HG02885 (cell line): ENCODE measurements at regions not wholly inside any gene's neighbourhood (a gene's known extent, or its start where the extent isn't known, plus 50 kb on each side); places are given as distances from the start of the nearest gene placed in this dataset.
A peak's percentile ranks its signal among the peaks of the same experiment; 100 is the strongest.

Experiments
- ATAC-seq: cut with Tn5 transposase; IDR thresholded peaks from one replicate; pipeline ENCODE4 v1.9.1; 2021; ENCODE audit warnings: mild to moderate bottlenecking; ENCODE audit not compliant: unreplicated experiment, poor library complexity

DNA sequence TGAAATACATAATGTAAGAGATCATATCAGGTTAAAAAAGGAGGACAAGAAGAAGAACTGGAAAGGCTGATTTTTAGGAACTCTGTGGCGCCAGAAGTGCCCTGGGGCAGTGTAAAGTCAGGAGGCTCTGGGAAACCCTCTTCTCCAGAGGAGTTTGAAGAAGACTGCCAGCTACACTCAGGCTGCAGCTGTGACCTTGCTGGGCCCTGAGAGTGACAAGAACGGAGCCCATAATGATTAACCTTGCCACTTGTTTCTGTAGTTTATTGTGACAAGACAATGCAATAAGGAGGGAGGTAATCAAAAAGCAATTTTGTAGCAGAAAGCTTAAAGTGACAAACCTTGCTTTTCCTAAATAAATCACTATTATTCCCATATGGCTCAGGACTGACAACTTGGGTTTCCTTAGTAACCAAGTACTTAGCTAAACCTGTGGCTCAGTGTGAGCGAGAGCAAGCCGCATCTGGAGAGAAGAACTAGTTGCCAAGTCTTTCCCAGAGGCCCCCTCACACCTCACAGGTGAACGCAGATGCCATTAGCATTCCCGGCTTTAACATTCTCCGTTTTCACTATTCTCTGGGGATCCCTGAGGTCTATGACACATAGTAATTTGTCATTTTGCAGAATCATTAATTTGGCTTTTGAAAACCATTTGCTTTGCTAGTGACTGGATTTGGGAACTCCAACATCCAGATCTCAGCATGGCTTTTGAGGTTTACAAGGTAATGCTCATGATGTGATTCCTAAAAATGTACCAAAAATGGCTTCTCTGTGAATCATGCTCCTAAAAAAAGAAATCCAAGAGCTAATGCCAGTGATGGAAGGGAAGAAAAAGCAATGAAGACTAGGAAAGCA, 115.9 kb downstream of the OMA1 start:
- ATAC-seq: no peak

DNA sequence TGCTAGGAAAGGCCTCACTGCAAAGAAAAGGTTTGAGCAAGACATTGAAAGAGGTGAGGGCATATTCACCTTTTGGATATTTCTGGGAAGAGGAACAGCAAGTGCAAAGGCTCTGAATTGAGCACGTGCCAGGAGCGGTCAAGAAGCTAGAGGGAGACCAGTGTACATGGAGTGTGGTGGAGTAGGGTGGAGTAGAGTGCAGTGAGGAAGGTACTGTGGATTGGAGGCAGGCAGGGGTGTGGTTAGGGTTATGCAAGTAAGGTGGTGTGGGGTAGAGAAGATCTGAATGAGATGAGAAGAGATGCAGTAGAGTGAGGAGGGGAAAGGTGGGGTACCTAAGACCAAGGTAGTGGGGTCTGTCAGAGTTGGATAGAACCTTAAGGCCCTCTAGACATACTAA, 119.6 kb downstream of the OMA1 start:
- no peak for ATAC-seq

DNA sequence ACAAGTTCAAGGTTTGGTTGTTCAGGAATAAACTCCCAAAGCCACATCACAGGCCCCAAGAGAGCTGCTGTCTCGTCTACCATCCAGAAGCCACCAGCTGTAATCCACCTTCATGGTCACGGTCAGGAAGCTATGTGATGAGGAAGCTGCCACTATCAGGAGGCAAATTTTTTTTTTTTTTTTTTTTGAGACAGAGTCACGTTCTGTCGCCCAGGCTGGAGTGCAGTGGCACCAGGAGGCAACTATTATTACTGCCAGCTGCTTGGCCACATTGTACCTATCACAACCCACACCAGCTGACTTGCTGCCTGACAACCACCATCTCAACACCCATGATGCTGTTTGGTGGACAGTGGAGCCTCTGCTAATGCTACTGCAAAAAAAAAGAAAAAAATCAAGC, 124.1 kb downstream of the OMA1 start:
- ATAC-seq: no peak

DNA sequence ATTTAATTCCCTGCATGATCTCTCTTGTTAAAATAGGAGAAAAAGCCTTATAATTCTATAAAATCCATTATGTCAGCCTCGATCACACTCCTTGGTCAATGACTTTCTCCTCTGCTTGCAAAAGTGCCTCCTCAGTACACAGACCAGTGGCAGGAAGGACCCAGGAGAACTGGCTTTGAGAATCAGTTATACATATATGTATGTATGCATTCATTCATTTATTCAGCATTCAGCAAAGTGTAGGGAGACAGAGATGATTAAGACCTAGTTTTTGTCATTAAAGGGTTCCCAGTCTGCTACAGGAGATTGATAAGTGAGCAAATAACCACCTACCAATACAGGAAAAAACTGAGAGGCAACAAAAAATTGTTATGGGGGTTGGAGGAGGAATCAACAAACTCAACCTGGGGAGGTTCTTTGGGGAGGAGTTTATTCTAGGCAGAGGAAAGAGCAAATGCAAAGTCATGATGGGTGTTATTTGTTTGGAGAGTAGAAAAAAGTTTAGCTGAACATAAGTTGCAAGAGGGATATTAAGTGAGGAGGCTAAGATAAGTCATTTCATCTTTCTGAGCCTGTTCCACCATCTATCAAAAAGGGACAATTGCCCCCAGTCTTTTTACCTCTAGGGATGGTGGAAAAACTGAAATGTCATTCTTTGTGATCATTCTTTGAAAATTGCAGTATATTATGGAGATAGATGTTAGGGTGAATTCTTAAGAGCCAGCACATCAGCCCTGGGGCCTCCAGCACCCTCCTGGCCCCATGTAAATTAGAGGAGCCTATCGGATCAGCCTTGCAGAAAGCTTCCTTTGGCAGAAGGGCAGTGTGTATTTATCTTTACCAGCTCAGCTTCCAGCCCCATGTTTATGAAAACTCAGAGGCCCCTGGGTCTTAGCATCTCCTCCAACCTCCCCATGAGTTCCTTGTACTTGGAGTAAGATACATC, 128.0 kb downstream of the OMA1 start:
- no peak for ATAC-seq

DNA sequence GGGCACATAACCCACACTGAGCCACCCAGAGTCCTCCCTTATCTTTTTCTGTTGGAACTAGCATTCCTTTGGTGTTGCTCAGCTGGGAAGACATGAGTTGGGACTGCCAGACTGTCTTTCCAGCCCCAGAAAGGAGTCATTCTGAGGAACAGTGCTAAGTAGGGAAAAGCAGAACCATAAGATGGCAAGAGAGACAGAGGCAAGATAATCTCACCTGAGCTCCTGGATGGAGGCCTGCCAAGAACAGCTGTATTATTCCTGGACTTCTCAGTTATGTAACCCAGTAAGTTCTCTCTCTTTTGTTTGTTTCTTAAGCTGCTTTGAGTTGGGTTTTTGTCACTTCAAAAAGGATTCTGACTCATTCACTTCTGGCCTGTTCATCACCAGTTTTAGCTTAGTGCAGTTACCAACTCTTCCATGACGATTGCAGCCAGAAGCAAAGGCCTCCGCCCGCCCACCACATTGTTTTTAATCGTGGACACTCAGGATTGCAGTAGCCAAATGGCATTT, 134.4 kb downstream of the OMA1 start:
- ATAC-seq: no peak

DNA sequence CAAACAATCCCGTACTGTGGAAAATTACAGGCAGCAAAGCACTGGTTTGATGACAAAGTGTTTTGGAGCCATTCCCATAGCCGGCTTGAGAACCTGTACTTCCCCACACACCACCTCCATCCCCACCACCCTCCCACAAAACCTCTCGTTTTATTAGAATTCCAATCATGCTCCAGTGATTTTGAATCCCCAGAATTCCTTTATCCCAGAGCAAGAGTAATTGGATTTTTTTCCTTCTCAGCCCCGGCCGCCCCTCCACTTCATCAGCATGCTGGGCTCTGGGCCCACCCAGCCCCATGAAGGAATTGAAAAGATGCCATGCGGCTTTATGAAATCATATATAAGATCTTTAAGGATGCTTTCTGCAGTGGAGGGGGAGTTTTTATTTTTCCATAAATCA, 136.6 kb downstream of the OMA1 start:
- ATAC-seq: no peak

DNA sequence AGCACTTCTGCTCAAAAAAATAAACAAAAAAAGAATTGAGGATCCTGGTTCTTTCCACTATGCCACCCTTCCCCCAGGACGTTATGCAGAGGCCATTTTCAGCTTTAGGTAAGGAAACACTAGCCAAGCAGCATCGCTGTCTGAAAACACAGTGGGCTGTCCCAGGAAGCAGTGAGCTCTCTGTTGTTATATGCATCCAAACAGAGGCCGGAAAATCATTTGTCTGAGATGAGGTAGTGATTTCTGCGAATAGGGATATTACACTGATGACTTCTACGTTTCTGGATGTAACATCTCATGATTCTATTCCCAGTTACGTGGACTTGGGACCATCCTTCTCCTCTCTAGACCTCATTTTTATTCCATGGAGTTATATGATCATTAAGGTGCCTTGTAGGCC, 137.2 kb downstream of the OMA1 start:
- ATAC-seq: no peak

DNA sequence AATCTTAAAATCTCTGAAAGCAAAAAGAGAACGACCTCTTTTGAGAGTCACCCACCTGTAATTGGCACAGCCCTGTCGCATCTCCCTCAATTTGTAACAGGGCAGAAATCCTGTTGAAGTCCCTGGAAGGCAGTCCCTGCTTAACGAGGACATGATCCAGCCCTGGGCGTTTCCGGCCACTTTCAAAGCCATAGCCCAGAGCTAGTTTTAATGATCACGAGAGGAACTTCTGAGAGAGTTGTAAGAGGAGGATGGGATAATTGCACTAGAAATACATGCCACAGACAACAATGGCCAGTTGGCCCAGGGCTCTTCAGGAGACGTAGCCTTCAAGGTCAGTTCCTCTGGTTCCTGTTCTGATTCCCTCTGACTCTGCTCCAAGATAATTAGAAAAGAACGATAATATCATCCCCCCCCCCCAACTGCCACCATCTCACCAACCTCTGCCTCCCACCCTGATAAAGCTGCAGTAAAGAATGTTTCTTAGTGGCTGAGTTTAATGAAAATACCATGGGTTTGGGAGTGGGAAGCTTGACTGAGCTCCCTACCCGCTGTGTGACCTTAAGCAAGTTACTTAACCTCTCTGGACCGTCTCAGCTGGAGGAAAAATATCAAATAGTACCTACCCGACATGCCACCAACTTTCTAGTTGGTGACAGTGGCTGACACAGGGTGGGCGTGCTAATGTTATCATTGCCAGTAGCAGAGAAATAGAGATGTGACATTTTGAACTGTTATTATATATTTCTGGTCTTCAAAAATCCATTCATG, 140.0 kb downstream of the OMA1 start:
- ATAC-seq: no peak

DNA sequence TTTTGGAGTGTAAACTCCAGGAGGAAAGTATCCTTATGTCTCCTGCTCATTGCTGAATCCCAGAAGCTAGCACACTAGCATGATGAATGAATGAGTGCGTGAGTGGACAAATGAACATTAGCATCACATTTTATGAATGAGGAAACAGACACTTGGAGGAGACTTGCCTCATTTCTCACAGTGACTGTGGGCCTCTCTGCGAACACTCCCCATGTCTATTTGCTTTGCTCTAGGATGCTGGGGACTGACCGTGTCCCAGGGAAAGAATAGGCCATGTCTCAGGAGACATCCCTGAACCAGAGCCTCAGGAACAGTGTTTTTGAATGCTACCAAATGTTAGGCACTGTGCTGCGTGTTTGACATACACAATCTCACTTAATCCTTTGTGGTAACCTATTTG, 140.9 kb downstream of the OMA1 start:
- ATAC-seq: no peak

DNA sequence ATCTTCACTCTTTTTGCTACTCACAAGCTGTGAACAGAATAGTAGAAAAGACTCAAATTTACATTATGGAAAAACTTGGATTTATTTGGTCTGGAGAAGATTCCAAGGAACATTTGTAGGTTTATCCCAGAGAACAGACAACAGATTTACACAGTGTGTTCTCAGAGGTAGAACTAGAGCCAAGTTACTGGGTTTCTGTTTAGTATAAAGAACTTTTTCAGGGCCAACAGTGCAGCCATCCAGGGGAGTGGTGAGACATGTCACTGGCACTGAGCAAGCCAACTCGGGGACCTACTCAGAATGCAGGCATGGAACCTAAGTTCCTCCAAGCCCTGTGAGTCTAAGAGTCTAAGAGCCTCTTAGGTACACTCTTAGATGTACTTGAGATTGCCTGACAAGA, 142.6 kb downstream of the OMA1 start:
- no peak for ATAC-seq

DNA sequence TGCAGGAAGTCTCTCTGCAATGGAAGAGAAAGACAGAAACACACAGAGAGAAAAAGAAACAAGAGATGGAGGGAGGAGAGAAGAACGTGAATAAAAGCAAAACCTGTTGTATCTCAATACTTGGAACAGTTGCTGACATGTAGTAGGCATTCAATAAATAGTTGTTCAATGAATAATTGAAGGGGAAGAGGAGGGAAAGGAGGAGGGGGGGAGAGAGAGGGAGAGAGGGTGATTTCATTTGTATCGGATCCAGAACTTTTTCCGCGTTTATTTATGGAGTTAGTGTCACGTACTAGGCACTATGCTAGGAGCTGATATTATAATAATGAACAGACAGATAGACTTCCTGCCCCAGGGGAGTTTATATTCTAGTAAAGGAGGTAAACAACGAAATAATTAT, 144.1 kb downstream of the OMA1 start:
- ATAC-seq: no peak

DNA sequence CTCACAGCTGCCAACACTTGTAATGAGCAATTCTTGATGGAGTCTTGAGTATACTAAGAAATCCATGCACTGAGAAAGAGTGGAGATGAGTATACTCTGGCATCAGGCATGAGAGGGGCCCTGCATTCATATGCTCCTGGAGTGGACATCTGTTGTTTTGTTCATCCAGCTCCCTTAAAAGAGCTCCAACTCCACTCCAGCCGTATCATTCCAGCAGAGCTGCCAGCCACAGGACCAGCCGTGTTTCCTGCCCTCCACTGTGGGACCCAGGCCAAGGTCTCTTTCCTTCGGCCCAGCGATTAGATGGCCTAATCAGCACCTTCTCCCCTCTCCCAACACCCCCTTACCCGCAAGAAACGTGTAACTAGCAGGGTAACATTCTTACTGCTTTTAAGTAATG, 144.5 kb downstream of the OMA1 start:
- ATAC-seq: no peak

DNA sequence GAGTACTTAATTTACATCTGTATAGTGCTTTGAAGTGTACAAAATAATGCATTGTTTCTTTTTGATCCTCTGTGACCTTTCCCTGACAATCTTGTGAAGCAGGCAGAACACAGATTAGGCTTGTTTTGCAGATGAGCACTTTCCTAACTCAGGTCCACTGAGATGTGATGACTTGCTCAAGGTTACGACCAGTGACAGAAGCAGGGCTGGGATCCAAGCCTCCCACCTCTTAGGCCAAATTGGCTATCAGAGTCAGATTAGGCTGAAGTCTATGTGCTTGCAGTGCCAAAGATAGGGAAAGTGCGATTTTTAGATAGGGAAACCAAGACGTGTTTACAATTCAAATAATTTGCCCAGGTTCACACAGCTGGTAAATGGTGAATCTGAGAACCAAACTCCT, 147.3 kb downstream of the OMA1 start:
- no peak for ATAC-seq

DNA sequence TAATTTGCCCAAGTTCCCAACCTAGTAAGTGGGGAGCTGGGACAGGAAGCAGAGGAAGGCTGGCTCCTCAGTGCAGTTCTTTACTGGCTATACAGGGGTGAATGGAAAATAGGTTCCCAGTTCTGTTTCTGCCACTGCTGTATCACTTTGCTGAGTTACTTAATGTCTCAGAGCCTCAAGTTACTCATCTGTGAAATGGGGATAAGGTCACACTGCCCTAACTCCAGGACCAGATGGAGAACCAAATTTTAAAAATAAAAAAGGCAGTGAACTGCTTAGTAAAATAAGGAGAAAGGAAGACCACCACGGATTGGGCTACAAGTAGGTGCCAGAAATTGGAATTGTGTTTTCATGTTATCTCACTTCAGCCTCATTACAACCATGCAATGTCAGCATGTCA, 147.8 kb downstream of the OMA1 start:
- ATAC-seq: no peak

DNA sequence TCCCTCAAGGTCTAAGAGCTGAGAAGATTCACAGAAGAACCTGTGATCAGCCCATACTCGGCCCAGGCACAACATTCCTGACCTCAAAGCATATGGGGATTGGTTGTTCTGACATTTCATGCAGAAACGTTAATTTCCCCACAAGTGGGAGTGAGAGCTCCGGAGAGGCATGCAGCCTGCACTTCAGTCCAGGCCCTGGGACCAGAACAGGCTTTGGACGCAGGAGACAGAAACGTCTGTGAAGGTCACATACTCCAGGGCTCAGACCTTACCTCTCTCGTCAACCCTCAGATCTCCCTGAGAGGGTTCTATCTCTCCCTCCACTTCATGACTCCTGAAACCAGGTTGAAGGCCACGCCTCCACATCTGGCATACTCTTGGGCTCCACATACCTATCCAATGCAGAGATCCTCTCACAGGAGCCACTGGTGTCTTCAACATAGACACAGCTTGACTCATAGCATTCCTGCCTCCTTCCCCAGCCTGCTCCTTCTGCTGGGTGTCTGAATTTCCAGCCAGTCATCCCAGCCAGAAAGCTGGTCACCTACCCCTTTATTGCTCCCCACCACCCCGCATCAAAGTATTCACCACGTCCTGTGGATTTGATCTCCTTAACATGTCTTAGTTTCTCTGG, 149.2 kb downstream of the OMA1 start:
- ATAC-seq: no peak

DNA sequence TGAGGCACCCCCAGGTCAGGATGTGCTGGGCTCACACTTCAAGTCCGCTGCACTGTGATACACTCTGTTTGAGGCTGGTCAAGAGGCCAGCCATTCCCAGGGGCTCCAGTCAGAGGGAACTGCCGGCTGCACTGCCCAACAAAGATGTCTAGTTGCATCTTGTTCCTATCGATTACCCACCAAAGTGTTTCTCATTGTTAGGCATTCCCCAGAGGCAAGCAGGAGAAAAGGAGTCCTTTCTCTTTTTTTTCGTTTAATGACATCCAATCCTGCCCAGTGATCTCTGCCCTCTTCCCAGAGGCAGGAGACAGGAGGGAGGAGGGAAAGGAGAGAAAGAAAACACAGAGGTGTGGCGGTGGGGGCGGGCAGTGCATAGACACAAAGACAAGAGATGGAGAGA, 150.4 kb downstream of the OMA1 start:
- no peak for ATAC-seq

DNA sequence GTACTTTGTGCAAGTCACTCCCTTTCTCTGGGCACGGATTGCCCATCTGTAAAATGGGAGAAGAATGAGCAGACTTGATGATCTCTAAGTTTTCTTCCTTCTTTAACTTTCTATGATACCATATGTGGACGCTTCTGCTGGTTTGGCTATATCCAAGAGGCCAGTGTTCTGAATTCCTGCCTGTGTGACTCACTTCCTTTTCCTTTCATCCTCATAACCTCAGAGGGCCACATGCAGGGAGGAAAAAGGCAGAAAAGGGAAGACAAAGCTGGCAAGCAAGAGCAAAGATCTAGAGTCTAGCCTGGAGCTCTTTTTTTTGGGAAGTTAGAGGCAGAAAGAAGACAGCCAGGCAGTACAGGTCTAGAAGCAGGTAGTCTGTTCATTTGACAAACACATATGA, 151.2 kb downstream of the OMA1 start:
- ATAC-seq: no peak

DNA sequence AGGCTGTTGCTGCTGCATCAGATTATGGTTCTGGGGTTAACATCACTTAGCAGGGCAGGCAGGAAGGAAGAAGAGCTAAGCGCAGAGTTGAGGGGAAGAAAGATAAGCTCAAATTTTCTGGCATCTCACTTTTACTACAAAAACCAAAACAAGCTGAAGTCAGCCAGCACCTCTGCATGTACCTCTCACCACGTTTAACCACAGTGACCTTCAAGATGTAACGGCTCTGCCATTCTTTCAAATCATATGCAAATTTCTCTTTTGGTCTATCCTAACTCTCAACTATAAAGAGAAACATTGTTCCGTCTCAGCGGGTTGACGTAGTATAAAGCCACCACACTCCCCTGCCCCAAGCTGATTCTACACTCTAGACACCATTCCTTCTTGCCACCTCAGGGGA, 154.4 kb downstream of the OMA1 start:
- peak; percentile 80 for ATAC-seq

DNA sequence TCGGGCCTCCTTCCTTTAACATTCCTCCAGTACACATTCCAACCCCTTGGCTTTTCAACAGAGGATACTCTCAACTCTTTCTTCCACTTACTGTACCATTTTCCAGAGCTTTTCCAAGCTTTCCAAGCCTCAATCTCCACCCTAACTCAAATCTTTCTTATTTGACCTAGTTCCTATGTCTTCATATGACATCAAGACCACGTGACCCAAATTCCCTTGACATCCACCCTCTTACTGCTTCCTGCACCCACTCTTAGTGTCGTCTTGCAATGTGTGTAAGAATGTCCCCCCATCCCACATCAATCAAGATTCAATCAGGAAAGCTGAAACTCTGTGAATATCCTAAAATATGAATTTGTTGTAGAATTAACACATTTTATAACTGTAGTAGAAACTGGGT, 155.0 kb downstream of the OMA1 start:
- no peak for ATAC-seq

DNA sequence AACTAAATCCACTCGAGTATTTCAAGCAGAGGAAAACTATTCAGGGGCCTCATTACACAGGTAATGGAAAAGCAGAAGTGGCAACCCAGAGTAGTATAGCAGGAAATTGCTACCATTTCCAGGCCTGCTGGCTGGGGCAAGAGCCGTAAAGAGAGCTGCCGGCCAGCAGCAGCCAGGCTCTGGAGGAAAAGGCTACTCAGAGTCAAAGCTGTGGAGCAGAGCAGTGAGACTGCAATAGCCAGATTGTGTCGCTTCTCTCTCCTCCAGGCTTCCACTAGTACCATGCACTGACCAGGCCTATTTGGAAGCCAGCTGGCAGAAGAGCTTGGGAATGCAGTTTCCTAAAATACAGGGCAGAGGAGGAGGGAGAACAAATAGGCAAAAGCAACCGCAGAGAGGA, 155.5 kb downstream of the OMA1 start:
- no peak for ATAC-seq
